Central memory CD8-positive, alpha-beta T cell (primary cell): ENCODE measurements at regions not wholly inside any gene's neighbourhood (a gene's known extent, or its start where the extent isn't known, plus 50 kb on each side); places are given as distances from the start of the nearest gene placed in this dataset.

Source experiments
- ATAC-seq: fragments of 150-1000 bp; cut with Tn5 transposase; replicated peaks from 2 replicates; pipeline ENCODE4 v1.10.0; 2022; ENCODE audit warnings: mild to moderate bottlenecking, moderate FRiP score, moderate number of reproducible peaks; ENCODE audit not compliant: poor library complexity, severe bottlenecking; ENCODE audit errors: extremely low read depth
- DNase-seq, 2 donors: peaks; one replicate each; pipeline ENCODE4 v3.0.0; 2021; ENCODE audit warnings: low spot score in 2 of 2
- H3K27ac Mint-ChIP-seq: one replicate; pipeline ENCODE4 v1.8.0; 2022; ENCODE audit warnings: low read depth, mild to moderate bottlenecking, moderate library complexity, mixed read lengths
- H3K27me3 Mint-ChIP-seq: one replicate; pipeline ENCODE4 v1.8.0; 2022; ENCODE audit warnings: mixed read lengths
- H3K36me3 Mint-ChIP-seq: one replicate; pipeline ENCODE4 v1.8.0; 2022; ENCODE audit warnings: mild to moderate bottlenecking, moderate library complexity, mixed read lengths; ENCODE audit not compliant: insufficient read depth
- H3K4me1 Mint-ChIP-seq: one replicate; pipeline ENCODE4 v1.8.0; 2022; ENCODE audit warnings: mixed read lengths
- H3K4me3 Mint-ChIP-seq: one replicate; pipeline ENCODE4 v1.8.0; 2022; ENCODE audit warnings: mild to moderate bottlenecking, moderate library complexity, mixed read lengths
- H3K9me3 Mint-ChIP-seq: one replicate; pipeline ENCODE4 v1.8.0; 2022; ENCODE audit warnings: mixed read lengths

- no peak overlapping the region for H3K4me3 Mint-ChIP-seq
- H3K9me3 Mint-ChIP-seq: no peaks in the 10 kb centered on the region
- H3K27me3 Mint-ChIP-seq: no peaks in the 10 kb centered on the region
- H3K27ac Mint-ChIP-seq: no peak overlapping the region
- no peaks in the 10 kb centered on the region for H3K36me3 Mint-ChIP-seq
- peaks cover 6% of the 10 kb centered on the region for H3K4me1 Mint-ChIP-seq
- no peak for DNase-seq
- ATAC-seq: no peak
Measured at GRCh38 chr5:107306002-107306401, 364.7 kb downstream of the EFNA5 start.

GRCh38 chr5:107304684-107305083 is 366.1 kb downstream of the EFNA5 start:
- Mint-ChIP-seq H3K27ac (no peak overlapping the region), H3K4me3 (no peak overlapping the region), H3K9me3 (no peaks in the 10 kb centered on the region), H3K27me3 (no peaks in the 10 kb centered on the region), H3K36me3 (no peaks in the 10 kb centered on the region), H3K4me1 (peaks cover 6% of the 10 kb centered on the region)
- ATAC-seq (no peak), DNase-seq (no peak)

- H3K9me3 Mint-ChIP-seq: no peaks in the 10 kb centered on the region
- H3K4me3 Mint-ChIP-seq: no peak overlapping the region
- H3K27me3 Mint-ChIP-seq: no peaks in the 10 kb centered on the region
- H3K4me1 Mint-ChIP-seq: peaks cover 6% of the 10 kb centered on the region
- H3K27ac Mint-ChIP-seq: no peak overlapping the region
- no peak for ATAC-seq
- DNase-seq: no peak
- H3K36me3 Mint-ChIP-seq: no peaks in the 10 kb centered on the region
Measured at GRCh38 chr5:107303171-107303968, 367.4 kb downstream of the EFNA5 start.

GRCh38 chr5:107302441-107302840 is 368.3 kb downstream of the EFNA5 start:
- Mint-ChIP-seq H3K27ac (no peak overlapping the region), H3K4me1 (peaks cover 8% of the 10 kb centered on the region), H3K36me3 (no peaks in the 10 kb centered on the region), H3K9me3 (no peaks in the 10 kb centered on the region), H3K4me3 (no peak overlapping the region), H3K27me3 (no peaks in the 10 kb centered on the region)
- ATAC-seq: no peak
- DNase-seq: no peak

GRCh38 chr5:107301999-107302398 is 368.7 kb downstream of the EFNA5 start:
- DNase-seq (no peak), ATAC-seq (no peak)
- no peaks in the 10 kb centered on the region for H3K9me3 Mint-ChIP-seq
- no peaks in the 10 kb centered on the region for H3K36me3 Mint-ChIP-seq
- no peaks in the 10 kb centered on the region for H3K27me3 Mint-ChIP-seq
- H3K27ac Mint-ChIP-seq: no peak overlapping the region
- H3K4me3 Mint-ChIP-seq: no peak overlapping the region
- peaks cover 12% of the 10 kb centered on the region for H3K4me1 Mint-ChIP-seq

GRCh38 chr5:107300721-107301327 is 369.9 kb downstream of the EFNA5 start:
- DNase-seq (no peak), ATAC-seq (no peak)
- Mint-ChIP-seq H3K4me1 (peaks cover 24% of the 10 kb centered on the region), H3K4me3 (no peak overlapping the region), H3K9me3 (no peaks in the 10 kb centered on the region), H3K36me3 (no peaks in the 10 kb centered on the region), H3K27me3 (no peaks in the 10 kb centered on the region), H3K27ac (no peak overlapping the region)

GRCh38 chr5:107296572-107296971 is 374.2 kb downstream of the EFNA5 start:
- ATAC-seq (peak; percentile 81), DNase-seq (no peak)
- peaks cover 35% of the 10 kb centered on the region for H3K4me1 Mint-ChIP-seq
- H3K9me3 Mint-ChIP-seq: no peaks in the 10 kb centered on the region
- H3K4me3 Mint-ChIP-seq: peak overlapping the region; percentile 40
- H3K27me3 Mint-ChIP-seq: no peaks in the 10 kb centered on the region
- H3K36me3 Mint-ChIP-seq: no peaks in the 10 kb centered on the region
- no peak overlapping the region for H3K27ac Mint-ChIP-seq

GRCh38 chr5:107295914-107296313 is 374.8 kb downstream of the EFNA5 start:
- Mint-ChIP-seq H3K27me3 (no peaks in the 10 kb centered on the region), H3K9me3 (no peaks in the 10 kb centered on the region), H3K4me1 (peaks cover 35% of the 10 kb centered on the region), H3K4me3 (peak overlapping the region; percentile 40), H3K27ac (no peak overlapping the region), H3K36me3 (no peaks in the 10 kb centered on the region)
- ATAC-seq: no peak
- DNase-seq: no peak

- Mint-ChIP-seq H3K27ac (no peak overlapping the region), H3K36me3 (no peaks in the 10 kb centered on the region), H3K27me3 (no peaks in the 10 kb centered on the region), H3K4me1 (peaks cover 35% of the 10 kb centered on the region), H3K9me3 (no peaks in the 10 kb centered on the region), H3K4me3 (no peak overlapping the region)
- no peak for ATAC-seq
- DNase-seq: no peak
Measured at GRCh38 chr5:107294669-107295068, 376.1 kb downstream of the EFNA5 start.

- H3K27me3 Mint-ChIP-seq: no peaks in the 10 kb centered on the region
- no peak for DNase-seq
- no peaks in the 10 kb centered on the region for H3K36me3 Mint-ChIP-seq
- no peaks in the 10 kb centered on the region for H3K9me3 Mint-ChIP-seq
- H3K4me1 Mint-ChIP-seq: peaks cover 39% of the 10 kb centered on the region
- no peak overlapping the region for H3K27ac Mint-ChIP-seq
- no peak for ATAC-seq
- H3K4me3 Mint-ChIP-seq: no peak overlapping the region
Measured at GRCh38 chr5:107294211-107294550, 376.6 kb downstream of the EFNA5 start.

- H3K4me1 Mint-ChIP-seq: peaks cover 44% of the 10 kb centered on the region
- no peak overlapping the region for H3K27ac Mint-ChIP-seq
- H3K9me3 Mint-ChIP-seq: no peaks in the 10 kb centered on the region
- H3K4me3 Mint-ChIP-seq: no peak overlapping the region
- no peaks in the 10 kb centered on the region for H3K27me3 Mint-ChIP-seq
- ATAC-seq: no peak
- DNase-seq: no peak
- no peaks in the 10 kb centered on the region for H3K36me3 Mint-ChIP-seq
Measured at GRCh38 chr5:107293541-107294210, 377.1 kb downstream of the EFNA5 start.

GRCh38 chr5:107291866-107292265 is 378.9 kb downstream of the EFNA5 start:
- H3K4me3 Mint-ChIP-seq: no peak overlapping the region
- H3K36me3 Mint-ChIP-seq: no peaks in the 10 kb centered on the region
- H3K27ac Mint-ChIP-seq: no peak overlapping the region
- no peaks in the 10 kb centered on the region for H3K9me3 Mint-ChIP-seq
- no peaks in the 10 kb centered on the region for H3K27me3 Mint-ChIP-seq
- DNase-seq (no peak), ATAC-seq (no peak)
- H3K4me1 Mint-ChIP-seq: peaks cover 36% of the 10 kb centered on the region
